ENCODE measurements at regions not wholly inside any gene's neighbourhood (a gene's known extent, or its start where the extent isn't known, plus 50 kb on each side); places are given as distances from the start of the nearest gene placed in this dataset.

DNA sequence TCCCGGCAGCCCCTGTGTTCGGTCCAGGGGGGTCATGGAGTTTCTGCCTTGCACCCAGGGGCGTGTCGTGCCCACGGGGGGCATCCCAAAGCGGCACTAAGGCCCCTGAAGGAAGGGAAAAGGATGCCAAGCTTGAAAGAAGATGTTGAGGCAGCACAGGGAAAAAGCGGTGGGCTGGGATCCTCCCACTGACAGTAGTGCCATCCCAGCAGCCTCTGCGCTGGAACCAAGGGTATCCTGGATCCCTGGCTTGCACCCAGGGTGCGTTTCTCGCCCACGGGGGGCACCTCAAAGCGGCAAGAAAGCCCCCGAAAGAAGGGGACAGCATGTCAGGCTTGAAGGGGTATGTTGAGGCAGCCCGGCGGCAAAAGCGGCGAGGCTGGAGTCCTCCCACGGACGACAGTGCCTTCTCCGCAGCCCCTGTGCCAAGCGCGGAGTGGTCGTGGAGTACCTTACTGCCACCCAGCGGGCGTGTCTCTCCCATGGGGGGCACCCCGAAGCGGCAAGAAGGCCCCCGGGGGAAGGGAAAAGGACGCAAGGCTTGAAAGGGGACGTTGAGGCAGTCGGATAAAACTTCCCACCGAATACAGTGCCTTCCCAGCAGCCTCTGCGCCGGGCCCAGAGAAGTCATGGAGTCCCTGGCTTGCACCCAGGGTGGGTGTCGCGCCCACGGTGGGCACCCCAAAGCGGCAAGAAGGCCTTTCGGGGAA is 164.4 kb upstream of the ALG10B start:
- DNase-seq, result no peak
- no peak overlapping the region for H3K4me3 ChIP-seq
- no peaks in the 10 kb centered on the region for H3K27me3 ChIP-seq
- H3K9me3 ChIP-seq, result peaks cover 0 to 16% (median 0%) of the 10 kb centered on the region in 4 donors
- no peaks in the 10 kb centered on the region for H3K36me3 ChIP-seq
- TF ChIP-seq CTCF (IDR thresholded peaks at IDR 0.05), result no peak
- no peak for TF ChIP-seq POLR2A (IDR thresholded peaks at IDR 0.05)
- no peak overlapping the region for H3K27ac ChIP-seq
- no peaks in the 10 kb centered on the region for H3K4me1 ChIP-seq

DNA sequence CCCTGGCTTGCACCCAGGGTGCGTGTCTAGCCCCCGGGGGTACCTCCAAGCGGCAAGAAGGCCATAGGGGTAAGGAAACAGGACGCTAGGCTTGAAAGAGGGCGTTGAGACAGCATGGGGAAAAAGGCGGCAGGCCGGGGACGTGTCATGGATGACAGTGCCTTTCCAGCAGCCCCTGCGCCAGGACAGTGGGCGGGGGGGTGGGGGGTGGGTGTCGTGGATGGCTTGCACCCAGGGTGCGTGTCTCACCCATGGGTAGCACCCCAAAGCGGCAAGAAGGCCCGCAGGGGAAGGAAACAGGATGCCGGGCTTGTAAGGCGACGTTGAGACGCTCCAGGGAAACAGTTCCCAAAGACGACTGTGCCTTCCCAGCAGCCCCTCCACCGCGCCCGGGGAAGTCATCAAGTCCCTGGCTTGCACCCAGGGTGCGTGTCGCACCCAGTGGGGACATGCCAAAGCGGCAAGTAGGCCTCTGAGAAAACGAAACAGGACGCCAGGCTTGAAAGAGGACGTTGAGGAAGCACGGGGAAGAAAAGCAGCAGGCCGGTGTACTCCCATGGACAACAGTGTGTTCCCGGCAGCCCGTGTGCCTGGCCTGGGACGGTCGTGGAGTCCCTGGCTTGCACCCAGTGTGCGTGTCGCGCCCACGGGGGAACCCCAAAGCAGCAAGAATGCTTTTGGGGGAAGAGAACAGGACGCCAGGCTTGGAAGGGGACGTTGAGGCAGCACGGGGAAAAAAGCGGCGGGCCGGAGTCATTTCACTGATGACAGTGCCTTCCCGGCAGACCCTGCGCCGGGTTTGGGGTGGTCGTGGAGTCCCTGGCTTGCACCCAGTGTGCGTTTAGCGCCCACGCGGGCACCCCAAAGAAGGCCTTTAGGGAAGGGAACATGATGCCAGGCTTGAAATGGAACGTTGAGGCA is 163.5 kb upstream of the ALG10B start:
- Histone ChIP-seq H3K9me3 (peaks cover 0 to 13% (median 0%) of the 10 kb centered on the region in 4 donors), H3K27ac (no peak overlapping the region), H3K4me1 (no peaks in the 10 kb centered on the region), H3K27me3 (no peaks in the 10 kb centered on the region), H3K36me3 (no peaks in the 10 kb centered on the region), H3K4me3 (no peak overlapping the region)
- no peak for DNase-seq
- TF ChIP-seq POLR2A (IDR thresholded peaks at IDR 0.05), result no peak
- no peak for TF ChIP-seq CTCF (IDR thresholded peaks at IDR 0.05)

GRCh38 chr12:38153737-38154061 is 162.9 kb upstream of the ALG10B start:
- Histone ChIP-seq H3K4me3 (no peak overlapping the region), H3K36me3 (no peaks in the 10 kb centered on the region), H3K4me1 (no peaks in the 10 kb centered on the region), H3K27me3 (no peaks in the 10 kb centered on the region), H3K9me3 (peaks cover 0 to 13% (median 0%) of the 10 kb centered on the region in 4 donors), H3K27ac (no peak overlapping the region)
- DNase-seq, result no peak
- TF ChIP-seq POLR2A (IDR thresholded peaks at IDR 0.05) (no peak), CTCF (IDR thresholded peaks at IDR 0.05) (no peak)

- Histone ChIP-seq H3K36me3 (no peaks in the 10 kb centered on the region), H3K4me3 (no peak overlapping the region), H3K27ac (no peak overlapping the region), H3K9me3 (peaks cover 0 to 13% (median 0%) of the 10 kb centered on the region in 4 donors), H3K27me3 (no peaks in the 10 kb centered on the region), H3K4me1 (no peaks in the 10 kb centered on the region)
- no peak for DNase-seq
- TF ChIP-seq POLR2A (IDR thresholded peaks at IDR 0.05) (no peak), CTCF (IDR thresholded peaks at IDR 0.05) (no peak)
Measured at GRCh38 chr12:38154096-38155019, 162.2 kb upstream of the ALG10B start.

DNA sequence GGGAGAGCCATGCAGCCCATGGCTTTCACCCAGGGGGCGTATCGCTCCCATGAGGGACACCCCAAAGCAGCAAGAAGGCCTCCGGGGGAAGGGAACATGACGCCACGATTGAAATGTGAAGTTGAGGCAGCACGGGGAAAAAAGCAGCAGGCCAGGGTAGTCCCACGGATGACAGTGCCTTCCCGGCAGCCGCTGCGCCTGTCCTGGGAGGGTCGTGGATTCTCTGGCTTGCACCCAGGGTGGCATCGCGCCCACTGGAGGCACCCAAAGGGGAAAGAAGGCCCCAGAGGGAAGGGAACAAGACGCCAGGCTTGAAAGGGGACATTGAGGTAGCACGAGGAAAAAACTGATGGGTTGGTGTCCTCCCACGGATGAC is 161.6 kb upstream of the ALG10B start:
- no peaks in the 10 kb centered on the region for H3K36me3 ChIP-seq
- DNase-seq, result no peak
- H3K27ac ChIP-seq, result no peak overlapping the region
- H3K9me3 ChIP-seq, result peaks cover 0 to 8% (median 0%) of the 10 kb centered on the region in 4 donors
- TF ChIP-seq POLR2A (IDR thresholded peaks at IDR 0.05), result no peak
- no peak for TF ChIP-seq CTCF (IDR thresholded peaks at IDR 0.05)
- H3K27me3 ChIP-seq, result no peaks in the 10 kb centered on the region
- H3K4me3 ChIP-seq, result no peak overlapping the region
- no peaks in the 10 kb centered on the region for H3K4me1 ChIP-seq

Measured in Peyer's patch (tissue), 4 donors.